HepG2 (cell line): ENCODE measurements at regions not wholly inside any gene's neighbourhood (a gene's known extent, or its start where the extent isn't known, plus 50 kb on each side); places are given as distances from the start of the nearest gene placed in this dataset.

Experiments used
- ATAC-seq: fragments of 200-7000 bp; cut with Tn5 transposase; 3 replicates; pipeline ENCODE4 v1.9.1; 2020; ENCODE audit warnings: mild to moderate bottlenecking, moderate library complexity
- BruUV-seq: library from RNA; stranded (reverse); fragments of 400-500 nt; replicated peaks from 2 replicates; lab custom pipeline; 2021; lab: Mats Ljungman, UMichigan
- CTCF ChIA-PET: fragments of 300-600 bp; formaldehyde crosslinking; extraction: SDS; loops from one replicate; lab custom pipeline; 2021; ENCODE audit warnings: low total read pairs, inconsistent platforms, low intra/inter-chr PET ratio; lab: Yijun Ruan, JAX
- POLR2A ChIA-PET: fragments of 350-600 bp; sonication (Branson Sonifier 250); formaldehyde crosslinking; loops from one replicate; lab custom pipeline; 2020; ENCODE audit warnings: antibody characterized with exemption, inconsistent platforms; lab: Yijun Ruan, JAX
- DNase-seq: peaks from one replicate; pipeline ENCODE4 v3.0.0-alpha.2; 2015; ENCODE audit warnings: low spot score
- FAIRE-seq: peaks from 3 replicates; lab custom pipeline; 2011; peaks lifted over from hg19 to GRCh38; lab: Jason Lieb, UNC
- H2AFZ ChIP-seq: one replicate; pipeline ENCODE4 v1.6.1; 2011; ENCODE audit warnings: low read length, inconsistent platforms
- H3K27ac ChIP-seq: fragments of 300-600 bp; 3 replicates; pipeline ENCODE4 v1.8.0; 2011; ENCODE audit warnings: mixed run types, mild to moderate bottlenecking, mixed read lengths, low read length, inconsistent platforms; ENCODE audit not compliant: insufficient read depth; ENCODE audit errors: extremely low read length
- H3K27me3 ChIP-seq, 2 experiments: fragments of 200-600 bp in 1 of 2; 2 replicates in 1 of 2; 3 replicates in 1 of 2; pipeline versions ENCODE4 v1.6.0 to v1.8.0; 2011; ENCODE audit warnings: low read length in 2 of 2, mild to moderate bottlenecking in 2 of 2, moderate library complexity in 2 of 2, inconsistent platforms in 1 of 2; ENCODE audit not compliant: insufficient read depth in 2 of 2, control insufficient read depth in 1 of 2
- H3K36me3 ChIP-seq, 2 experiments: fragments of 200-600 bp in 1 of 2; replicated peaks in 1 of 2; 2 replicates in 1 of 2; 3 replicates in 1 of 2; pipeline versions ENCODE4 v1.5.1 to v1.8.0; 2011; ENCODE audit warnings: low read length in 2 of 2, inconsistent platforms in 1 of 2; ENCODE audit not compliant: insufficient read depth in 2 of 2, control insufficient read depth in 1 of 2
- H3K4me1 ChIP-seq: 2 replicates; pipeline ENCODE4 v1.5.1; 2012; ENCODE audit warnings: low read length, inconsistent platforms; ENCODE audit not compliant: insufficient read depth
- H3K4me2 ChIP-seq: 2 replicates; pipeline ENCODE4 v1.6.0; 2011; ENCODE audit warnings: low read depth, low read length, inconsistent platforms
- H3K4me3 ChIP-seq, 3 experiments: fragments of 200-600 bp in 1 of 3; sonication (generic), shearing (Covaris generic) in 1 of 3; replicated peaks in 1 of 3; 2 replicates each; pipeline ENCODE4 v1.5.1; 2011 to 2016; ENCODE audit warnings: low read length in 3 of 3, inconsistent platforms in 2 of 3, low read depth in 2 of 3, mild to moderate bottlenecking in 2 of 3, control low read depth in 1 of 3, mixed read lengths in 1 of 3; ENCODE audit not compliant: insufficient read depth in 1 of 3
- H3K79me2 ChIP-seq: one replicate; pipeline ENCODE4 v1.6.1; 2011; ENCODE audit warnings: low read length, inconsistent platforms; ENCODE audit not compliant: insufficient read depth
- H3K9ac ChIP-seq: 2 replicates; pipeline ENCODE4 v1.6.0; 2011; ENCODE audit warnings: mild to moderate bottlenecking, low read depth, low read length, inconsistent platforms; ENCODE audit not compliant: insufficient read depth
- H3K9me3 ChIP-seq: 2 replicates; pipeline ENCODE4 v1.5.1; 2012; ENCODE audit warnings: mild to moderate bottlenecking, low read length
- H4K20me1 ChIP-seq: 2 replicates; pipeline ENCODE4 v1.6.0; 2011; ENCODE audit warnings: inconsistent platforms, mild to moderate bottlenecking, low read length, moderate library complexity; ENCODE audit not compliant: insufficient read depth
- CREB1 ChIP-seq, 2 experiments: fragments of 450-650 bp in 1 of 2; IDR thresholded peaks; 2 replicates each; pipeline ENCODE4 v1.6.1; 2016 to 2017; ENCODE audit warnings: control low read depth in 1 of 2, mild to moderate bottlenecking in 1 of 2, missing compliant biosample characterization in 1 of 2, missing genetic modification characterization in 1 of 2
- TFDP2 ChIP-seq: sonication (generic); formaldehyde crosslinking; IDR thresholded peaks from 2 replicates; pipeline ENCODE4 v1.4.0; 2020; ENCODE audit warnings: missing genetic modification reagents
- ZNF639 ChIP-seq: conservative IDR thresholded peaks from 2 replicates; pipeline ENCODE4 v1.6.1; 2018; ENCODE audit warnings: missing genetic modification reagents
- ZNF737 ChIP-seq: sonication (generic); formaldehyde crosslinking; IDR thresholded peaks from 2 replicates; pipeline ENCODE4 v1.5.0; 2020; ENCODE audit warnings: missing genetic modification reagents, mild to moderate bottlenecking, borderline replicate concordance
- WGBS: methylation state at CpG from one replicate; pipeline ENCODE4 v1.1.6; 2017; ENCODE audit warnings: low lambda C conversion rate; 5-methylcytosine and 5-hydroxymethylcytosine counted together
- in situ Hi-C: cut with HindIII; loops from 2 replicates; pipeline ENCODE4 v1.10.0; 2017; ENCODE audit warnings: low pct_unique_long_range_greater_than_20kb; ENCODE audit not compliant: extremely low pct_ligation_motif_present
- intact Hi-C: fragments of 100-400 bp; cut with micrococcal nuclease; formaldehyde crosslinking; loops from one replicate; pipeline ENCODE4 v1.10.0; 2022; ENCODE audit not compliant: unreplicated experiment

GRCh38 chr4:138573246-138573645 is 331.1 kb upstream of the SLC7A11 start (continued):
- TF ChIP-seq ZNF639 (no peak), TFDP2 (CRISPR knock-in tag) (no peak)
- TF ChIP-seq, all 625 proteins: peak for 0

- CTCF ChIA-PET = no interaction called here
- no peak overlapping the region for H3K4me3 ChIP-seq
- WGBS = 8% methylated on average over 2 of the region's 2 CpGs
- in situ Hi-C loops = loop anchor here (10.0 kb wide), 2 partner anchors 103 to 303 kb away; no protein-coding TSS in a partner anchor
- H3K4me1 ChIP-seq = no peaks in the 10 kb centered on the region
- no peak for DNase-seq
- no peak overlapping the region for H2AFZ ChIP-seq
- POLR2A ChIA-PET = no interaction called here
- TF ChIP-seq CREB1 (IDR thresholded peaks at IDR 0.05) (peak; percentile 72), CREB1 (CRISPR knock-in tag; IDR thresholded peaks at IDR 0.05) (no peak), ZNF737 (CRISPR knock-in tag) (no peak)
- TF ChIP-seq, all 625 proteins: peak for 1
- Histone ChIP-seq H3K27ac (no peak overlapping the region), H4K20me1 (no peaks in the 10 kb centered on the region), H3K4me2 (no peak overlapping the region), H3K36me3 (no peaks in the 10 kb centered on the region), H3K9ac (no peak overlapping the region), H3K9me3 (no peaks in the 10 kb centered on the region), H3K27me3 (no peaks in the 10 kb centered on the region), H3K79me2 (no peaks in the 10 kb centered on the region)
- ATAC-seq (no peak), FAIRE-seq (no peak)
- intact Hi-C loops = loop anchor here (10.0 kb wide), 1 partner anchor 387 kb away; no protein-coding TSS in a partner anchor
- no TSS peak for BruUV-seq
These were observed 329.9 kb upstream of the SLC7A11 start for GRCh38 chr4:138572007-138572406.
